A673 (cell line): ENCODE measurements at regions not wholly inside any gene's neighbourhood (a gene's known extent, or its start where the extent isn't known, plus 50 kb on each side); places are given as distances from the start of the nearest gene placed in this dataset.

Experiments used
- BruUV-seq: library from RNA; stranded (reverse); fragments of 400-500 nt; replicated peaks from 2 replicates; lab custom pipeline; 2021; lab: Mats Ljungman, UMichigan
- CTCF ChIA-PET: fragments of 300-600 bp; sonication (Branson Sonifier 250); formaldehyde crosslinking; loops from one replicate; lab custom pipeline; 2022; ENCODE audit warnings: antibody characterized with exemption; lab: Charles Lee
- POLR2A ChIA-PET: fragments of 300-600 bp; sonication (Branson Sonifier 250); formaldehyde crosslinking; loops from one replicate; lab custom pipeline; 2022; ENCODE audit warnings: antibody characterized with exemption; ENCODE audit not compliant: low non-redundant PET; lab: Charles Lee
- DNase-seq: peaks from one replicate; pipeline ENCODE4 v3.0.0-alpha.2; 2015; ENCODE audit warnings: low spot score
- H3K27ac ChIP-seq: fragments of 200-600 bp; sonication (generic); 2 replicates; pipeline ENCODE4 v1.5.1; 2016; ENCODE audit warnings: mixed run types, low read depth, mild to moderate bottlenecking, mixed read lengths, antibody characterized with exemption, low read length; ENCODE audit not compliant: poor library complexity, severe bottlenecking
- H3K27me3 ChIP-seq: fragments of 200-600 bp; sonication (generic); replicated peaks from 2 replicates; pipeline ENCODE4 v1.6.1; 2017; ENCODE audit warnings: mixed run types, low read depth, mild to moderate bottlenecking, mixed read lengths, antibody characterized with exemption, low read length; ENCODE audit not compliant: insufficient read depth, poor library complexity
- H3K36me3 ChIP-seq: fragments of 200-600 bp; sonication (generic); 2 replicates; pipeline ENCODE4 v1.6.1; 2016; ENCODE audit warnings: mixed run types, mild to moderate bottlenecking, mixed read lengths, antibody characterized with exemption, low read length; ENCODE audit not compliant: insufficient read depth, poor library complexity, severe bottlenecking
- H3K4me1 ChIP-seq: fragments of 200-600 bp; sonication (generic); 2 replicates; pipeline ENCODE4 v1.6.1; 2017; ENCODE audit warnings: mixed run types, mild to moderate bottlenecking, mixed read lengths, antibody characterized with exemption, low read length; ENCODE audit not compliant: insufficient read depth, poor library complexity, severe bottlenecking
- H3K4me3 ChIP-seq: fragments of 200-600 bp; sonication (generic); 2 replicates; pipeline ENCODE4 v1.5.1; 2016; ENCODE audit warnings: low read depth, mixed run types, mild to moderate bottlenecking, mixed read lengths, low read length; ENCODE audit not compliant: poor library complexity, severe bottlenecking
- H3K9me3 ChIP-seq: fragments of 200-600 bp; sonication (generic); 2 replicates; pipeline ENCODE4 v1.6.1; 2016; ENCODE audit warnings: mixed run types, low read depth, mild to moderate bottlenecking, mixed read lengths, antibody characterized with exemption, low read length; ENCODE audit not compliant: poor library complexity, severe bottlenecking
- EZH2 ChIP-seq: fragments of 200-600 bp; sonication (generic); IDR thresholded peaks from 2 replicates; pipeline ENCODE4 v1.6.1; 2017; ENCODE audit warnings: borderline replicate concordance, low read depth, mild to moderate bottlenecking, mixed read lengths, antibody characterized with exemption, low read length; ENCODE audit not compliant: poor library complexity, severe bottlenecking
- intact Hi-C: fragments of 100-400 bp; cut with micrococcal nuclease; formaldehyde crosslinking; loops from one replicate; pipeline ENCODE4 v1.10.0; 2022; ENCODE audit not compliant: unreplicated experiment
- TF ChIP-seq, protein P1 (sequence below): fragments of 300-800, 200-600 bp; sonication (generic); conservative IDR thresholded peaks from 2 replicates; pipeline ENCODE4 v1.5.1; 2017; ENCODE audit warnings: low read depth, mild to moderate bottlenecking, antibody characterized with exemption, low read length, moderate library complexity, mixed read lengths

DNA sequence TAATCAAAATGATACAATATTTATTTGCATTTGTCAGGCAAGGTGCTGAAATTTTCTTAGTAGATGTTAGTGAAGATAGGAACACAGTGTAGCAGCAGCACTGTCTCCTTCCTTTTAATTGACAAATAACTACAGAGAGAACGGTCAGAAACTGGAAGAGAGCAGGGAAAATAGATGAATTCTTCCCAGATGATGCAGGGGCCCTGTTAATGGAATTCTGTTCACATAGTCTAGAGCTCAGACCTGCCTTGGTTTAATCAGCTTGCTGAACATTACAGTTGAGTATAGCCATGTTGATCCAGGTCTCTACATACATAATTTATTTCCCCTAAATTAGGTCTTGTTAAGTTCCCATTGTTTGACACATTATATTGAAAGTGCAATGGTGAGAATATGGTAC is 127.4 kb downstream of the SLC17A6 start:
- no peak for DNase-seq
- ChIA-PET CTCF (no interaction called here), POLR2A (no interaction called here)
- TF ChIP-seq, protein P1, sequence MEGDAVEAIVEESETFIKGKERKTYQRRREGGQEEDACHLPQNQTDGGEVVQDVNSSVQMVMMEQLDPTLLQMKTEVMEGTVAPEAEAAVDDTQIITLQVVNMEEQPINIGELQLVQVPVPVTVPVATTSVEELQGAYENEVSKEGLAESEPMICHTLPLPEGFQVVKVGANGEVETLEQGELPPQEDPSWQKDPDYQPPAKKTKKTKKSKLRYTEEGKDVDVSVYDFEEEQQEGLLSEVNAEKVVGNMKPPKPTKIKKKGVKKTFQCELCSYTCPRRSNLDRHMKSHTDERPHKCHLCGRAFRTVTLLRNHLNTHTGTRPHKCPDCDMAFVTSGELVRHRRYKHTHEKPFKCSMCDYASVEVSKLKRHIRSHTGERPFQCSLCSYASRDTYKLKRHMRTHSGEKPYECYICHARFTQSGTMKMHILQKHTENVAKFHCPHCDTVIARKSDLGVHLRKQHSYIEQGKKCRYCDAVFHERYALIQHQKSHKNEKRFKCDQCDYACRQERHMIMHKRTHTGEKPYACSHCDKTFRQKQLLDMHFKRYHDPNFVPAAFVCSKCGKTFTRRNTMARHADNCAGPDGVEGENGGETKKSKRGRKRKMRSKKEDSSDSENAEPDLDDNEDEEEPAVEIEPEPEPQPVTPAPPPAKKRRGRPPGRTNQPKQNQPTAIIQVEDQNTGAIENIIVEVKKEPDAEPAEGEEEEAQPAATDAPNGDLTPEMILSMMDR = no peak
- TF ChIP-seq EZH2 = no peak
- Histone ChIP-seq H3K9me3 (no peaks in the 10 kb centered on the region), H3K4me1 (no peaks in the 10 kb centered on the region), H3K27ac (no peak overlapping the region), H3K4me3 (no peak overlapping the region), H3K27me3 (no peaks in the 10 kb centered on the region), H3K36me3 (no peaks in the 10 kb centered on the region)
- intact Hi-C loops = no loop called here
- no TSS peak for BruUV-seq

DNA sequence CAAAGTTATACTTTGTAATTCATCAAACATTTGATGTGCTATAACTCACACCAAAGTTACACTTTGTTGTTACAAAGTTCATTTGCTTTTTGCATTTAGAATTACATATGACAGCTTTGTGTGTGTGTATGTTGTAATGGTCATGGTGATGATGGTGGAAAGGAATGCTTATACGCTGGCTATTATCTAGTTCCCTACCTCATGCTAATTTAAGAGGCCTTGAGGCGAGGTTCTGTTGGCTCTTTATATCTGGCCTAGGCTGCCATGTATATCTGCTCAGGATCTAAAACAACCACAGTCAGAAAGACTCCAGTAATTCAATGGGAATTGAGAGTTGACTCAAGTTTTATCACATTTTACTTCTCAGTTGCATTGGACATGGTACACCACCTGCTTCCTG is 123.4 kb downstream of the SLC17A6 start:
- TF ChIP-seq, protein P1 = no peak
- TF ChIP-seq EZH2 = no peak
- CTCF ChIA-PET = no interaction called here
- no peaks in the 10 kb centered on the region for H3K9me3 ChIP-seq
- intact Hi-C loops = no loop called here
- peaks cover 18% of the 10 kb centered on the region for H3K4me1 ChIP-seq
- POLR2A ChIA-PET = no interaction called here
- no peaks in the 10 kb centered on the region for H3K27me3 ChIP-seq
- no peaks in the 10 kb centered on the region for H3K36me3 ChIP-seq
- no peak for DNase-seq
- H3K4me3 ChIP-seq = no peak overlapping the region
- BruUV-seq = no TSS peak
- no peak overlapping the region for H3K27ac ChIP-seq

DNA sequence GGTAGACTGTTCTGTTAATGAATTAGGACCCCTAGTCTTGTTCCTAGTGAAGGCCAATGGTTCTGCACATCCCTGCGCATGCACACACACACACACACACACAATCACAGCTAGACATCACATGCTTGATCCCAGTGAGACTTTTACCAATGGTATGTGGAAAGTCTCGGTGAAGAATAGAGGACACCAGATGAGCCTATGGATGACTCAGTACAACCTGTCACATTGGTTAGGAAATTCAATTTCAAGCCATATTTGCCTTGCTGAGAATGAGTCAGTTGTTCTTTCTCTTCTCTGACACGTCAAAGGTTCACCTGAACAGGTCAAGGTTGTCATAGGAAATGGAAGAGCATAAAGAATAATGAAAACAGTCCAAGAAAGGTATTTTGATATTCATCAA is 122.0 kb downstream of the SLC17A6 start:
- no peaks in the 10 kb centered on the region for H3K27me3 ChIP-seq
- intact Hi-C loops = no loop called here
- BruUV-seq = no TSS peak
- H3K9me3 ChIP-seq = no peaks in the 10 kb centered on the region
- no peak overlapping the region for H3K27ac ChIP-seq
- TF ChIP-seq, protein P1 = no peak
- no peak for TF ChIP-seq EZH2
- ChIA-PET POLR2A (no interaction called here), CTCF (no interaction called here)
- DNase-seq = no peak
- H3K36me3 ChIP-seq = no peaks in the 10 kb centered on the region
- H3K4me3 ChIP-seq = no peak overlapping the region
- peaks cover 18% of the 10 kb centered on the region for H3K4me1 ChIP-seq
